ENCODE measurements at regions not wholly inside any gene's neighbourhood (a gene's known extent, or its start where the extent isn't known, plus 50 kb on each side); places are given as distances from the start of the nearest gene placed in this dataset.

- no peaks in the 10 kb centered on the region for H3K79me2 ChIP-seq (ENCODE audit: insufficient read depth)
Observed at GRCh38 chr4:11139871-11140270, 288.8 kb downstream of the HS3ST1 start.

More at GRCh38 chr4:11139871-11140270, 288.8 kb downstream of the HS3ST1 start:
- H3F3A ChIP-seq (replicated peaks; ENCODE audit: insufficient read depth), result no peaks in the 10 kb centered on the region
- H3K9me3 ChIP-seq, result 0 out of 2 replicates have a peak, but pooled peaks cover 2% of the 10 kb centered on the region
- H3K9ac ChIP-seq, result no peak overlapping the region
- no peaks in the 10 kb centered on the region for H3K36me3 ChIP-seq (replicated peaks in 1 of 2; ENCODE audit: control insufficient read depth in 1 of 2, insufficient read depth in 2 of 2, low read length in 1 of 2)
- H3K4me1 ChIP-seq (ENCODE audit: control insufficient read depth in 1 of 2, insufficient read depth in 2 of 2, low read depth in 1 of 2, low read length in 1 of 2), result no peaks in the 10 kb centered on the region
- 0% methylated on average over 1 of the region's 1 CpG for WGBS (ENCODE audit: low lambda C conversion rate)
- no peaks in the 10 kb centered on the region for H3K9me2 ChIP-seq
- ChIA-PET POLR2A (no interaction called here), CTCF (no interaction called here)
- DNase-seq, result no peak
- H3K27me3 ChIP-seq (ENCODE audit: insufficient read depth), result no peaks in the 10 kb centered on the region
- H2AFZ ChIP-seq (ENCODE audit: low read depth), result no peak overlapping the region
- TF ChIP-seq EZH2phosphoT487 (IDR thresholded peaks at IDR 0.05; ENCODE audit: borderline replicate concordance, low read depth), result no peak
- no peak for TF ChIP-seq FOXJ3 (CRISPR knock-in tag; IDR thresholded peaks at IDR 0.05)
- no peak for TF ChIP-seq NFIC (IDR thresholded peaks at IDR 0.05; ENCODE audit: borderline replicate concordance)
- no peak for TF ChIP-seq NRF1 (IDR thresholded peaks at IDR 0.05; ENCODE audit: low read depth, low read length)
- TF ChIP-seq IRF3 (IDR thresholded peaks at IDR 0.05; ENCODE audit: low read depth, low read length), result no peak
- no peak for TF ChIP-seq MXI1 (IDR thresholded peaks at IDR 0.05; ENCODE audit: low read depth, low read length)
- no peak for TF ChIP-seq RXRA (IDR thresholded peaks at IDR 0.05; ENCODE audit: borderline replicate concordance, low read depth)
- no peak for TF ChIP-seq RCOR1 (IDR thresholded peaks at IDR 0.05; ENCODE audit: low read length)
- TF ChIP-seq SIN3A (IDR thresholded peaks at IDR 0.05; ENCODE audit: borderline replicate concordance, low read depth, low read length), result no peak
- TF ChIP-seq TCF12 (IDR thresholded peaks at IDR 0.05), result no peak
- TF ChIP-seq POLR2AphosphoS5 (IDR thresholded peaks at IDR 0.05; ENCODE audit: low read depth, low read length), result no peak
- TF ChIP-seq TAF1 (IDR thresholded peaks at IDR 0.05; ENCODE audit: borderline replicate concordance, low read depth, low read length), result no peak
- no peak for TF ChIP-seq USF2 (IDR thresholded peaks at IDR 0.05; ENCODE audit: borderline replicate concordance, low read depth, low read length)
- no peak for TF ChIP-seq FOXM1 (IDR thresholded peaks at IDR 0.05; ENCODE audit: low read depth)
- no peak for TF ChIP-seq CTCF (IDR thresholded peaks at IDR 0.05)
- no peak for TF ChIP-seq FOSL2 (IDR thresholded peaks at IDR 0.05; ENCODE audit: borderline replicate concordance, low read depth)
- TF ChIP-seq CHD2 (IDR thresholded peaks at IDR 0.05; ENCODE audit: low read length, partially characterized antibody), result no peak
- TF ChIP-seq RAD21 (IDR thresholded peaks at IDR 0.05; ENCODE audit: low read length), result no peak
- TF ChIP-seq RFX5 (IDR thresholded peaks at IDR 0.05; ENCODE audit: low read length), result no peak
- no peak overlapping the region for H3K4me3 ChIP-seq (ENCODE audit: low read depth in 2 of 2, low read length in 1 of 2)
- no peak overlapping the region for H3K4me2 ChIP-seq
- no peak overlapping the region for H3K27ac ChIP-seq (ENCODE audit: low read depth in 2 of 2, low read length in 1 of 2)
- H4K20me1 ChIP-seq (ENCODE audit: insufficient read depth), result no peaks in the 10 kb centered on the region

Measured in SK-N-SH (cell line).